ENCODE measurements at regions not wholly inside any gene's neighbourhood (a gene's known extent, or its start where the extent isn't known, plus 50 kb on each side); places are given as distances from the start of the nearest gene placed in this dataset.
"Not testable (repeated sequence)": the region's sequence is repeated elsewhere in the genome, so short reads cannot be mapped to it uniquely, and the experiment has no call there.

DNA sequence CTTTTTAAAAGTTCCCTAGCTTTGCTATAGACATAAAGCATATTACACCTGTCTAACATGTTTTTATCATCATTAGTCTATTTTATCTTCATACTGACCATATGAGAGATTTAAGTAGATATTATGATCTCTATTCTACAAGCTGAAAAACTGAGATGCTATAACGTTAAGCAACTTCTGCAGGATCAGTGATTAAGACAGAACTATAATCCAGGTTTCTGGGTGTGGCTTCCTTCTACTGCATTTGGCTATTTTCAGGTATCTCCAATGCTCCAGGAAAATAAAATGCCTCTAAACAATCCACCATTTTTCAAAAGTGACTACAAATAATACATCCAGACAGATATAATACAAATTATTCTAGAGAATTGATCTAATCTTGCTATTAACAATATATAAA, 53.4 kb downstream of the RGS2 start:
- DNase-seq (ENCODE audit: low read depth): no peak

DNA sequence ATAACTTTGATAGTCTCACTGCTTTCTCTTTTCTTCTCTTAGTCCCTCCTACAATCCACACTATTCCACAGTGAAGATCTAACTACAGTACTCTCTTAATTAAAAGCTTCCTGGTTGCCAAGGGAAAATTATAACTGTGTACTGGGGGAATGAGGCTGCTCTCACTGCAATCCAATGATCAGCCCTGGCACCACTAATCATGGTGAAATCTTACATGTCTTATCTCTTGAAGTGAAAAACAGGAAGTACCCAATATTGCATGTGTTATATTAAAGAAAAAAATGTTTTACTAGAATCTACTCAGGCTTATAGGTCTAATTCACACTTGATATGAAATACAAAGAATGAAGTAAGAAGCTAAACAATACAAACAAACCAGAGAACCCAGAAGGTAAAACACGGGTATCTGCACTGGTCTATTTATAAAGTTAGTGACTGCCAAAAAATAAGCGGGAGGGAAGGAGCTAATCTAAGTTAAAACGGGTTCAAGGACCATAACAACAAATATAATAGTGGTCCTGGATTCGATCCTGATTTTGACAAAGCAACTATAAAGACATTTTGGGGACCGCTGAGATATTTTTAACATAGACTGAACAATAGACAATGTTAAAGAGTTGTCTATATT, 57.5 kb downstream of the RGS2 start:
- DNase-seq (ENCODE audit: low read depth): no peak

- DNase-seq (ENCODE audit: low read depth): no peak
These were observed 58.3 kb downstream of the RGS2 start for GRCh38 chr1:192867180-192867579.

DNA sequence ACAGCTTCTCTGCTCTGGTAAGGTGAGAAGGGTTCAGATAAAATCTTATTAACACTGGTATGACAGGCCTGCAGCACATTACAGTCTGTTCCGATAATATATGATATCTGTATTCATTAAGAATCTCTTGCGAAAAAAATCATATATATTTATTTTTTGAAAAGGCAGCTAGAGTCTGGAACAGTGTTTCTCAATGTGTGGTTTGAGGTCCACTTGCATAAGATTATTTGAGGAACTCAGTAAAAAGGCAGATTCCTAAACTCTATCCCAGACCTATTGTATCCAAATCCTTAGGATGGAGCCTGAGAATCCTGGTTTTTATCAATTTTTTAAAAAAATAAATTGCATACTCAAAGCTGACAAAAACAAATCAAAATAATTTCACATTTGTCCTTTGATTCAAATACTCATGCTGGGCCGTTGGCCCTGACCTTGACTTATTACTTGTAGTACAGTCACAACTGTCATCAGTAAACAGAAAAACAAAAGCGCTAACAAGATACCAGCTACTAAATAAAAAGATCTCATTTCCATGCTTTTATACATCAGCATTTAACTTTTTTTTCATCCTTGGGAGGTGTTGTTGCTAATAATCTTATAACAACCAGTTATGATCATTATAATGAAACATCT, 60.6 kb downstream of the RGS2 start:
- DNase-seq (ENCODE audit: low read depth): no peak

DNA sequence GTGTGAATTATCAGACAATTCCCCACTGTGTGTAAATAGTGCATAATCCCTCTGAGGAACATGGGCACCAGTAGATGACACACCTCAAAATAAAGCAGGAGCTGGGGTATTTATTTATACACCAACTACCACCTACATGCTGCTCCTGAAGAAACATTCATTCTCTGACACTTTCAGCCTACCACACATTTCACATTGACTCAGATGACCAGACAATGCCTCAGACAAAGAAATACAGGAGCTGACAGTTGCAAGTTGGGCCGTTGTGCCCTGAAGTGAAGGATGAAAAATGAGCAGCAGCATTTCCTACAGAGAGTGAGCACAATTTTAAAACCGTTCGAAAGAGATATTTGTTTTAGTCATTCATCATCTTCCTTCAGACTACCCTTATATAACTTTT, 63.2 kb downstream of the RGS2 start:
- no peak for DNase-seq (ENCODE audit: low read depth)

GRCh38 chr1:192873836-192874235, 65.0 kb downstream of the RGS2 start:
- no peak for DNase-seq (ENCODE audit: low read depth)

DNA sequence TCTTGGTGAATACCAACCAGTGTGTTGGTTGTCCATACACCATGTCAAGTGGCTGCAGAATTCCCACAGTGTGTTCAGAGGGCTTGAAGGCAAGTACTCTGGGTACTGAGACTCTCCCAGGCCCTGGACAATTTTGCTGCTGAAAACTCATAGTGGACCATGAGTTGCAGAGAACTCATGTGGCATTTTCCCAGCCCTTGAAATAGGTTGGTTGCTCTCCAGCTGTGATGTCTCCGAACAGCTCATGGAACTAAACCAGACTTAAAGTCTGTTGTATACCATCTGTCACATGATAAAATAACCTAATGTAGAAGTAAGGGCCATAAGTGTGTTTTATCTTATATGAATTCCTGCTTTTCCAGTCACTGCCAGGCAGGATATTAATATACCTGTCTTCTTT, 67.8 kb downstream of the RGS2 start:
- DNase-seq (ENCODE audit: low read depth): no peak

DNA sequence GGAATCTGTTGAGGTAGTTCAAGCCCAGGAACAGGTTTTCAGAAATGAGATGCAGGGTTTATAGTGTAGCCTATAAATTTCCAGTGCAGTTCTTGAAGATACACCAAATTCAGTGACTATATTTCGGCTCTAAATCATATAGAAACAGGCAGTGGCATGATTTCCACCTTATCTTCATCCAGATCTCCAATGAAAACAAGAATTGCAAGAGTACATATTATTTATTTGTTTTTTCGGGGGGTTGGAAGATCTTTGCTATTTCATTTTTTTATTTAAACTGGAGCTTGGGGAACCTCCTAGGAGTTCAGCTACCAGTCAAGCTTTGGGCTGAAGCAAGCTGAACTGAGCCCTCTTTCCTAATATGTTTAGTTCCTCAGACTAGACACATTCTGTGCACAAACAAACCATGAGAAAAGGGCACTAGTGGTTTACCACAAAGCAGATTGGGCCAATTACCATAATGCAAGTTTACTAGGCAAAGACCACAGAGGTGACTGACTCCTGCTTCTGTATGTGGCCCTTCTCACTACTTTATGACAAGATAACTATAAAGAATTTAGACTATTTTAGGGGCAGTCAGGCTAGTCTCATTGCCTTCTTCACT, 68.5 kb downstream of the RGS2 start:
- peak; percentile 60 for DNase-seq (ENCODE audit: low read depth)

DNA sequence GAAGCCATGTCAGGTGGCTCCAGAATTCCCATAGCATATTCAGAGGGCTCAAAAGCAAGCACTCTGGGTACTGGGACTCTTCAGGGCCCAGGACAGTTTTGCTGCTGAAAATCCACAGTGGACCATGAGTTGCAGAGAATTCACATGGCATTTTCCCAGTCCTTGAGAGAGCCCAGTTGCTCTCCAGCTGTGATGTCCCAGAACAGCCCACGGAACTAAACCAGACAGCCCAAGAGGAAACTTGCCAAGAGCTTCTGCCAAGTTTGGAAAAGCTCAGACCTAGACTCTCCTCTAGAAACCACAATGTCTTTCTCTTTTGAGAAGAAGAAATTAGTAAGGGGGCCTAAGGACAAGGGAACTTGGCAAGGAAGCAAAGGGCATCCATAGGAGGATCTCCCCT, 69.4 kb downstream of the RGS2 start:
- peak; percentile 3 for DNase-seq (ENCODE audit: low read depth)

DNA sequence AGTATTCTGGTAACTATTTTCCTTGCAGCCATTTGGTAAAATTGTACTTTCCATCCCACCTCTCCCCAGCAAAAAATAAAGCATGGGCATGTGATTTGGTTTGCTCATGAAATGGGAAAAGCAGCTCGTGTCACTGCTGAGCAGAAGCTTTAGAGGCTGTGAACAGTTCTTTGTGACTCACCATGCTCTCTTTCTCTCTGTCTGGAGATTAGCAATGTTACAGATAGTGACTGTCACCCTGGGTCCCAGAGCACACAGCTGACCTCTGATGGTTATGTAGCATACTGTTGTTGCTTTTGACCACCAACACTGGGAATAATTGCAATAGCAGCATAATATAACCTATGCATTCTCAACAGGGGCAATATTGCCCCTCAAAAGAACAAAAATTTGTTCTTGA, 70.6 kb downstream of the RGS2 start:
- DNase-seq (ENCODE audit: low read depth): no peak

- no peak for DNase-seq (ENCODE audit: low read depth)
These were observed 71.4 kb downstream of the RGS2 start for GRCh38 chr1:192880231-192880630.

DNA sequence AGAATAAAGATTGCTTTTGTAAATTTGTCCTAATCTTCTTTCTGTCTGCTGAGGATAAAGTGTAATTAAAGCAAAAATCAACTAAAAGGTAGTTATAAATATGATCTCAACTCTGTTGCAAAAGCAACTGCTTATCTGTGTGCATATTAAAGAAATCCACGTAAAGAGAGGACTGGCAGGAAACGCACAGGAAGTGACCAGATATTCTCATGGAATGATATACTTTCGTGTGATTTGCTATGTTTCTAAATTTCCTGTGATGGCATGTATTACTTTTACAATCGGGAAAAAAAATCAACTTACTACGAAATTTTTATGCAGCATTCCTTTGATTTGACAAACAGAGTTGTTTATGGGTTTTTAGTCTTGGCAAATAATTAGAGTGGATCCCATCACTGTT, 75.4 kb downstream of the RGS2 start:
- DNase-seq (ENCODE audit: low read depth): no peak

GRCh38 chr1:192885387-192885786, 76.5 kb downstream of the RGS2 start:
- not testable (repeated sequence) for DNase-seq (ENCODE audit: low read depth)

- DNase-seq (ENCODE audit: low read depth): no peak
These were observed 78.6 kb downstream of the RGS2 start for GRCh38 chr1:192887426-192887825.

- no peak for DNase-seq (ENCODE audit: low read depth)
These were observed 79.7 kb downstream of the RGS2 start for GRCh38 chr1:192888574-192888973.

DNA sequence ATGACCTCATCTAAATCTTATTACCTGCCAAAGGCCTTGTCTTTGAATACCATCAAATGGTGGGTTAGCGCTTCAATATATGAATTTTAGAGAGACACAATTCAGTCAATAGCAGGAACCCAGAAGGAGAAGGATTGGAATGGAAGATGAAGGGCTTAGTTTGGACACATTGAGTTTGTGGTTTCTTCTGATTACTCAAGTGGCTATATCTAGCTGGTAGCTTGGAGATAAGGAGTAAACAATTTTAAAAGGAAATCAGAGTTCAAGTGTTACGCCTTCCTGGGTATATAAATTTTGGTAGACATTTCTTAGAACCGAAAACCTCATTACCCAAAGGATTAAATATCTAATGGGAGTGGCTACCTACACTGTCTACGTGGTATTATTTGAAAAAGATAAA, 80.2 kb downstream of the RGS2 start:
- no peak for DNase-seq (ENCODE audit: low read depth)

DNA sequence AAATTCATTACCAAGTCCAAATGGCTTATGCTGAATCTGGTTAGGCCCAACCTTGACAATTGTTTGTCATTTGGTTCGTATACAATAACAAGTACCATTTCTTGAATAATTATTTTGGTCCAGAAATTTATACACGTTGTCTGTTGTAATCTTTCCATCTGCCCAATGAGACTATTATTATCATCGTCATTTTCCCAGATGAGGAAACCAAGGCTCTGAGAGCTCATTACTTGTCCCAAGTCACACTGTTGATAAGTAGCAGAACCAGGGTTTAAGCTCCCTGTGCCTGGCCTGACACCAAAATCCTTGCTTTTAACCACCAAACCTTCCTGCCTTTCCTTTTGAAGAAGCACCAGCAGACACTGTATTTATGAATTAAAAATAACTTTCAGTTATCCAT, 81.3 kb downstream of the RGS2 start:
- no peak for DNase-seq (ENCODE audit: low read depth)

DNA sequence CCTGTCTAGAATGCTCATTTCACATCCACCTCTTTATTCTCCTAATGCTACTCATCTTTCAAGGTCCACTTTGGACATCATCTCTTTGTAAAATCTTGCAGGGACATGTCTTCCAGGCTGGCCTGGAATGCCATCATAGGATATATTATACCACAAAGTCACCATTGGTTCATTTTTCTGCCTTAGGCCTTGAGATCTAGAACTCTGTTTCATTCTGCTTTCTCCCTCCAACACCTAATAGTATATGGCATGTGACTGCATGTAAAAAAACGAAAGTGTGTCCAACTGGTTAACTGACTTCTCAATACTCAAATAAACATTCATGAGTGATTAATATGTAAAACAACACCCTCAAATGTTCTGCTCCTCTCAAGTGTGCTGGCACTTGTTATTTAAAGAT, 84.1 kb downstream of the RGS2 start:
- no peak for DNase-seq (ENCODE audit: low read depth)

- DNase-seq (ENCODE audit: low read depth): not testable (repeated sequence)
These were observed 86.6 kb downstream of the RGS2 start for GRCh38 chr1:192895487-192895886.

GRCh38 chr1:192896376-192896775, 87.5 kb downstream of the RGS2 start:
- no peak for DNase-seq (ENCODE audit: low read depth)

- no peak for DNase-seq (ENCODE audit: low read depth)
These were observed 92.7 kb downstream of the RGS2 start for GRCh38 chr1:192901500-192901899.

DNA sequence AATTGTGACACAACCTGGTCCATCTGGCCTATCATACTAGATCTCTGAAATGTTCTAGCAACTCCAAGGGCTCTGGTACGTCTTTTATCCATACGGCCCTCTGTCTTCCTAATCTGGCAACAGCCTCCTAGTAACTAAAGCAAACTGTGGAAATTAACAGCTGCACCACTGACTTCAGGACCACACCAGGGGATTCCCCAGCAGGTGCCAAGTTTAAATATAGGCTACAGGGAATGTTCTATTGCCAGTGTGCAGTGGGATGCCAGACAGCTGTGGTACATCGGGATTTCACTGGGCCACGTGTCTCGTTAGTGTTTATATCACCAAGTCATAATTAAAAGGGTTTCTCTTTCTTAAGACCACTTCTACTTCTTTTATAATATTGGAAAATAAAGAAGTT, 94.3 kb downstream of the RGS2 start:
- DNase-seq (ENCODE audit: low read depth): no peak

- DNase-seq (ENCODE audit: low read depth): peak; percentile 78
These were observed 95.6 kb downstream of the RGS2 start for GRCh38 chr1:192904438-192904895.

GRCh38 chr1:192905049-192905448, 96.2 kb downstream of the RGS2 start:
- DNase-seq (ENCODE audit: low read depth): peak; percentile 38
